Parathyroid adenoma (tissue), 2 donors: ENCODE measurements at regions not wholly inside any gene's neighbourhood (a gene's known extent, or its start where the extent isn't known, plus 50 kb on each side); places are given as distances from the start of the nearest gene placed in this dataset.

ENCODE experiments used
- H2AFZ ChIP-seq: fragments of 300-600 bp; sonication (generic); one replicate; pipeline ENCODE4 v1.7.0; 2017; ENCODE audit warnings: antibody characterized with exemption, mild to moderate bottlenecking
- H3K27ac ChIP-seq: fragments of 300-600 bp; sonication (generic); one replicate; pipeline ENCODE4 v1.7.0; 2017
- H3K27me3 ChIP-seq: fragments of 300-600 bp; sonication (generic); one replicate; pipeline ENCODE4 v1.7.0; 2017; ENCODE audit warnings: low read length; ENCODE audit not compliant: control insufficient read depth, insufficient read depth
- H3K36me3 ChIP-seq: fragments of 300-600 bp; sonication (generic); one replicate; pipeline ENCODE4 v1.7.0; 2017; ENCODE audit warnings: low read length; ENCODE audit not compliant: control insufficient read depth, insufficient read depth
- H3K4me1 ChIP-seq: fragments of 300-600 bp; sonication (generic); one replicate; pipeline ENCODE4 v1.7.0; 2017; ENCODE audit warnings: control low read depth
- H3K4me2 ChIP-seq: fragments of 300-600 bp; sonication (generic); one replicate; pipeline ENCODE4 v1.7.0; 2017; ENCODE audit warnings: low read length
- H3K4me3 ChIP-seq: fragments of 300-600 bp; sonication (generic); one replicate; pipeline ENCODE4 v1.7.0; 2017; ENCODE audit warnings: low read depth, low read length
- H3K79me2 ChIP-seq: fragments of 300-600 bp; sonication (generic); one replicate; pipeline ENCODE4 v1.7.0; 2017; ENCODE audit warnings: control low read depth
- H3K9ac ChIP-seq: fragments of 300-600 bp; sonication (generic); one replicate; pipeline ENCODE4 v1.7.0; 2017; ENCODE audit warnings: mild to moderate bottlenecking
- H3K9me3 ChIP-seq: fragments of 300-600 bp; sonication (generic); one replicate; pipeline ENCODE4 v1.7.0; 2017; ENCODE audit warnings: low read length; ENCODE audit not compliant: control insufficient read depth
- CTCF ChIP-seq: fragments of 300-600 bp; sonication (generic); IDR thresholded peaks from one replicate; pipeline ENCODE4 v1.7.0; 2017; ENCODE audit warnings: antibody characterized with exemption, mild to moderate bottlenecking
- donor health status: primary hyperparathyroidism.

DNA sequence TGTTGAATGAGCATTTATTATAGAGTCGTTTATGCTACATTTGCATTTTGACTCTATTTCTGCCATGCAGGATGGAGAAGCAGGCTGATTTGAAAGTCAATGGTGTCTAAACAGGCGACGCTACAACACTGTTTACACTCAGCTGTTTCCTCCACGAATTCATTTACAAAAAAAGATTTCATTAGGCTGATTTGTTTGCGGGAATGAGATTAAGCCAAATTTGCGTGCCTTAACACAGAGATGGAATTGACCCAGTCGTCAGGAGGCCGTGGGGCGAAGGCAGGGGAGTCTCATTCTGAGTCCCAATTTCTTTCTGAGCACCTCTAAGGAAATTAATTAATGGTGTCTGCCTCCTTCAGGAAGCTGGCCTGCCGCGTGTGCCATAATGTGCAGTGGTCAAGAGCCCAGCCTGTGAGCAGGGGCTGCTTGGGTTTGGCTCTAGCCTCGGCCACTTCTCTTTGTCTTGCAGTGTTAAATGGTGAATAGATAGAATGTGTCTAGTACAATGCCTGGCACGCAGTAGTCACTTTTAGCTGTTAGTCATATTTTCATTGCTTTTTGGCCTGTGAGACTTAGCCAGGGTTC is 88.6 kb upstream of the NKD1 start:
- H3K4me2 ChIP-seq: no peak overlapping the region
- no peak overlapping the region for H3K27ac ChIP-seq
- no peaks in the 10 kb centered on the region for H3K79me2 ChIP-seq
- no peaks in the 10 kb centered on the region for H3K4me1 ChIP-seq
- no peaks in the 10 kb centered on the region for H3K9me3 ChIP-seq
- no peak overlapping the region for H3K9ac ChIP-seq
- H3K27me3 ChIP-seq: no peaks in the 10 kb centered on the region
- TF ChIP-seq CTCF: no peak
- H3K36me3 ChIP-seq: no peaks in the 10 kb centered on the region
- H2AFZ ChIP-seq: no peak overlapping the region
- H3K4me3 ChIP-seq: no peak overlapping the region

- H3K9me3 ChIP-seq: no peaks in the 10 kb centered on the region
- H2AFZ ChIP-seq: no peak overlapping the region
- no peaks in the 10 kb centered on the region for H3K36me3 ChIP-seq
- H3K27ac ChIP-seq: no peak overlapping the region
- H3K27me3 ChIP-seq: no peaks in the 10 kb centered on the region
- no peak overlapping the region for H3K9ac ChIP-seq
- H3K4me3 ChIP-seq: no peak overlapping the region
- H3K4me2 ChIP-seq: no peak overlapping the region
- no peaks in the 10 kb centered on the region for H3K4me1 ChIP-seq
- H3K79me2 ChIP-seq: no peaks in the 10 kb centered on the region
- TF ChIP-seq CTCF: no peak
Measured at GRCh38 chr16:50458667-50459495, 89.3 kb upstream of the NKD1 start.

- Histone ChIP-seq H3K4me1 (no peaks in the 10 kb centered on the region), H3K79me2 (no peaks in the 10 kb centered on the region), H3K4me3 (no peak overlapping the region), H3K9me3 (no peaks in the 10 kb centered on the region), H3K9ac (no peak overlapping the region), H2AFZ (no peak overlapping the region), H3K36me3 (no peaks in the 10 kb centered on the region), H3K4me2 (no peak overlapping the region), H3K27ac (no peak overlapping the region), H3K27me3 (no peaks in the 10 kb centered on the region)
- no peak for TF ChIP-seq CTCF
Measured at GRCh38 chr16:50457979-50458491, 89.2 kb upstream of the BRD7 start.

DNA sequence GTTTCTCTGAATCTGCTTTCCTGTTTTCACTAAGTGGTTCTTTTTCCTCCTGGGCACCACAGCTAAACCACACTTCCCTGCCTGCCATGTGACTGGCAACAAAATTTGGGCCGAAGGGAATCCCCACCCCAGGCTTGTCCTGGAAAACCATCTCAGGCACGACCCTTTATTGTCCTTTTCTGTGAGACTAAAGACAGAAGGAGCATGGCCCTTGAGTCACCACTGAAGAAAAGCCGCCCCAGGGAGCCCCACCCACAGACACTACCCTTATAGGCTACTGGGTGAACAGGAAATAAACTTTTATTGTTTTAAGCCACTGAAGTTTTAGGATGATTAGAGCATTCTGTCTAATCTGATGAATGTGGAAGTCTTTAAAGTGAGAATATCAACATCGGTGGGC is 88.6 kb upstream of the BRD7 start:
- no peaks in the 10 kb centered on the region for H3K27me3 ChIP-seq
- H3K27ac ChIP-seq: no peak overlapping the region
- H3K36me3 ChIP-seq: no peaks in the 10 kb centered on the region
- TF ChIP-seq CTCF: no peak
- no peak overlapping the region for H2AFZ ChIP-seq
- no peaks in the 10 kb centered on the region for H3K79me2 ChIP-seq
- no peak overlapping the region for H3K4me3 ChIP-seq
- H3K4me1 ChIP-seq: no peaks in the 10 kb centered on the region
- H3K9ac ChIP-seq: no peak overlapping the region
- H3K4me2 ChIP-seq: no peak overlapping the region
- no peaks in the 10 kb centered on the region for H3K9me3 ChIP-seq
